GM18861 (cell line): ENCODE measurements at regions not wholly inside any gene's neighbourhood (a gene's known extent, or its start where the extent isn't known, plus 50 kb on each side); places are given as distances from the start of the nearest gene placed in this dataset.

Experiments
- ATAC-seq: cut with Tn5 transposase; IDR thresholded peaks from one replicate; pipeline ENCODE4 v1.9.1; 2021; ENCODE audit not compliant: unreplicated experiment

DNA sequence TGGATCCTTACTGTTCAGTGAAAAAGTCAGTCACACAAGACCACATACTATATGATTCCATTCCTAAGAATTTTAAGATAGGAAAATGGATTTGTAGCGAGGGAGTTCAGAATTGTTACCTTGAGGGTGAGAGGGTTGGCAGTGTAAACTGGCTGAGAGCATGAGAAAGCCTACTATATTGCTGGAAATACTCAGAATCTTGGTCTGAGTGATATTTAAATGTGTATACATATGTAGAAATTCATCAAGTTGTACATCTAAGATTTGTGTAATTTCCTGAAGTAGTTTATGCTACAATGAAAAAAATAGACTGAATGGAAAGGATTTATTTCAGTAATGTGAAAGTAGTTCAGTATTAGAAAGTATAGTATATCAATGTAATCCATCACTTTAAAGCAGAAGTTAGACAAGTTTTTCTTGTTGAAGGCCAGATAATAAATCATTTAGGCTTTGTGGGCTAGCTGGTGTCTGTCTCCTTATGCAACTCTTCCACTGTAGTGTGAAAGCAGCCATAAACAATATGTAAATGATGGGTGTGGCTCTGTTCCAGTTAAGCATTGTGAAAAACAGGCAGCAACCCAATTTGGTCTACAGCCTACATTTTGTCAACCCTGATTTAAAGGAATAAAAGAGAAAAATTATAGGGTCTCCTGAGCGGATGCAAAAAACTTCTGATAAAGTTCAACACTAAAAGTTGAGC lies 127.2 kb upstream of the THY1 start:
- ATAC-seq, result no peak

DNA sequence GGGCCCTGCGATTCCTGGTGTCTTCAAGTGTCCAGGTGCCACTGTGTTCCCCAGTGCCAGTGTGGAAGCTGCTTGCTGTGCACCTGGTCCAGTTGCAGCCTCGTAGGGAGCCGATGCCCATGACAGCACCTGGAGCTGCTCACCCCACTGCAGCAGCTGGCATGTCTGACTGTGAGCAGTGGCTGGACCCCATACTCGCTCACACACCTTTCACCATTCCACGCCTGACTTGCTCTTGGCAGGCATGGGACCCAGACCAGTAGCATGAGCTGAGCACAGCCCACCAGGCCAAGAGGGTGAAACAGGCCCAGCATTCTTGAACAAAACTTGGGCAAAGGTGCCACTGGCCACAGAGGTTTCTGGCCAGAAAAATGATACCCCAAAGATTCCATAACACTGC lies 124.5 kb upstream of the THY1 start:
- ATAC-seq, result no peak

DNA sequence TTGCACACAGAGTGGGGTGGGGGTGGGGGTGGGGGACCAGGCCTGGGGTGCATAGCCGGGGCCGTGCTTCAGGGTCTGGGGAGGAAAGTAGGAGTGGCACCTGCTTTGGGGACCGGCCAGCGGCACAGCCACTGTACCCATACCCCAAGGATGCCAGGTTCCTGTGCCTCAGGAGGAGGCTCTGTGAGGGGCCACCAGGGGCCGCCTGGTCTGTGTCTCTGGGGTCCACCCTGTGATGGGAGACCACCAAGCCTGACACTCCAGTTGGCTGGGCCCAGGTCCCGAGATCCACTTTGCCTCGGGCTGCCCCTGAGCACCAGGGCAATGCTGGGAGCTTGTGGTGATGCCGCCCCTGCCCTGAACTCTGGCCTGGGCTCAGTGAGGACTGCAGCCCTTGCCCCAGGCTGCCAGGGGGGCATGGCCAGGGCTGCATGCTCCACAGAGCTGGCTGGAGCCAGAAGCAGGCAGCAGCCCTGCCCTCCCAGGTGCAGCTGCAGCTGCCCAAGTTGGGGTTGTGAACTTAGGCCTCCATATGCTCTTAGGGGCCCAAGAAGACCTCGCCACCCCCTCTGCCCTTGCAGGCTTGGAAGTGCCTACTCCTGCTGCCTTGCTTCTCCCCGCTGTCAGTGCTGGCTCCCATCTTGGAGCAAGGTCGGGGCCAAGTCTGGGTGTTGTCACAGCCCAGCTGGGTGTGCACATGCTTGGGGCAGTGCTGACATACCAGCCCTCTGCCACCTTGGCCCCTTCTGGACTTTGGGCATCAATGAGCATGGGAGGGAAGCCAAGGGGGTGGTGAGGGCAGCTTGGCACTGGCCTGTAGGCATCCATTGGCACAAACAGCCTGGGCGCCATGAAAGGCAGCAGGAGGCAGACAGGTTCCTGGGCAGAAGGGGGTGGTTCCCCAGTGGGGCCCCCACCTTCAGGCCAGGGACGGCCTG lies 123.3 kb upstream of the THY1 start:
- ATAC-seq, result no peak

DNA sequence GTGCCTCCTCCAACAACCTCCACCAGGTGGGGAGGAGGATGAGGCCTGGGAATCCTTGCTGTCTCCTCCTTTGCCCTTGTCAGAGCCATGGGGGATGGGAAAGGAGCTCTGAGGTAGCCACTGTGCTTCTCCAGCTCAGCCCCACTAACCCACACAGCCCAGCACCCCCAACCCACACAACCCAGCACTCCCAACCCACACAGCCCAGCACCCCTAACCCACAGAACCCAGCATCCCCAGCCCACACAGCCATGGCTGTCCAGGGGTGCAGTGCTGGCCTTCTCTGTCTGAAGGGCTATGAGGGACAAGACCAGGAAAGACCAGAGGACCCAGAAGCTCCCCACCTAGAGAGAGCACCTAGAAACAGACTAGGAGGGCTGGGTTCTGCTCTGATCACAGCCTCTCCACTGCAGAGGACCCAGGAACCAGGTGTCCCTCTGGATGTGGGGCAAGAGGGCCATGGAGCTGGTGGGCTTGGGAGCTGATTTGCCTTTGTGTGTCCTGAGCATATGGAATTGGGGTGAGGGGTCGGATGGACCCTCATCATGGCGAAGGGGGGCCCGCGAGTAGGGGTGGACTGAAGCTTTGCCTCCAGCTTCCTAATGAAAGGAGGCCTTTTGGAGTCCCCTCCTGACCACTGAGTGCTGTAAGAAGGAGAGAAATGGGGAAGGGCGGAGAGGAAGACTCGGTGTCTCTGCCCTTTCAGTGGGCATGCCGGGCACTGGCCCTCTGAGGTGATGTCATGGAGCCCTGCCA lies 117.6 kb upstream of the THY1 start:
- ATAC-seq, result no peak

DNA sequence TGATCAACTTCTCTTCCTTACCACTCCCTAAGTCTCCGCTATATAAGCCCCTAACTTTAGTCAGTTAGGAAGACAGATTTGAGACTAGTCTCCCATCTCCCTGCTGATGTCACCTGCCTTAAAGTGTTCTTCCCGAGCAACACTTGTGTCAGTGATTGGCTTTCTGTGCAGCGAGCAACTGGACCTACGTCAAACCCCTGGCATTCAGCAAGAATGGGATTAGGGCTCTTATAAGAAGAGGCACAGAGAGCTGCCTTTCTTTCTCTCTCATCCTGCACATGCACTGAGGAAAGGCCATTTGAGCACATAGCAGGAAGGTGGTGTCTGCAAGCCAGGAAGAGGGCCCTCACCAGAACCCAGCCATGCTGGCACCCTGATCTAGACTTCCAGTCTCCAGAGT lies 116.6 kb upstream of the THY1 start:
- ATAC-seq, result no peak

DNA sequence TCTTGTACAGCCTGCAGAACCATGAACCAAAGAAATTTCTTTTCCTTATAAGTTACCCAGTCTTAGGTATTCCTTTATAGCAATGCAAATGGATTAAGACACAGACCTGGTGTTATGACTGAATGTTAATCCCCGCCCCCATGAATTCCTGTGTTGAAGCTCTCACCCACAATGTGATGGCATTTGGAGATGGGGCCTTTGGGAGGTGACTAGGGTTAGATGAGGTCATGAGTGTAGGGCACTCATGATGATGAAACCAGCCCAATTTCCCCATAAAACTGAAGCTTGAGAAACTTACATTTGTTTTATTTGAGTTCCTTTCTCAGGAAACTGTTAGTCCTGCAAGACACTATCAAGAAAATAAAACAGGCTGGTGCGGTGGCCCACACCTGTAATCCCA lies 115.8 kb upstream of the THY1 start:
- no peak for ATAC-seq

DNA sequence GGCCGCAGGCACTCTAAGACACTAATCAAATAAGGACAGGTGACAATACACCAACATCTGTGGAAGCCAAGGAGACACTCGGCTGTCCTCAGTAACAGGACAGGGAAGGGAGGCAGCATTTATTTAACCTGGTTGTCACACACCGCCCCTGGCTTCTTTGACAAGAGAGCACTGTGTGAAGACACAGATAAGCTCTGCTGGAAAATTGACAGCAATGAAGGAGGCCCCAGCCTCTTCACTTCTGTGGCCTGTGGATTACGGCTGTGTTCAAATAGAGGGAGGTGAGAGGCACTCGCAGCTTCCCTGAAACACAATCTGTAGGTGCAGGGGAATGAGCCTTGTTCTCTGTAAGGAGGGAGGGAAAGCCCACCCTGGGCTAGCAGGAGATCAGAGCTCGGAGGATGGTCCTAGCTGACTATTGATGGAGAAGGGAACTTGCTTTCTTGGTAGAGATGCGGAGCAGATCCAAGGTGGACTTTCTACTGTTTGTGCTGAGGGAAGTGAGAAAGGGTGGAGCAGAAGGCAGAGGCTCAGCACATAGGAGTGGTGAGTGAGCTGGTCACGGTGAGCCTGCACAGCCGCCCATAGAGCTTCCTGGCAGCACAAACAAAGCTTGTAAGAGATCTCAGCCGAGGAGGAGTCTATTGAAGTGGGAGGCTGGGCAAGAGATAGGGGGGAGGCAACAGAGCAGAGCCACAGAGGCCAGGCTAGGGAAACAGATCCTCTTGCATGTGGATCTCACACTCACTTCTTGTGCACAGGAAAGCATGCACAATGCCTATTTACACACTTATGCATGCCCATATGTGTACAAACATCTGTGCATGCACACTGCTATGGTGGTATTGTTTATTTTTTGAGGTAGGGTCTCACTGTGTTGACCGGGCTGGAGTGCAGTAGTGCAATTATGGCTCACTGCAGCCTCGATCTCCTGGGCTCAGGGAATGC lies 114.6 kb upstream of the THY1 start:
- no peak for ATAC-seq

DNA sequence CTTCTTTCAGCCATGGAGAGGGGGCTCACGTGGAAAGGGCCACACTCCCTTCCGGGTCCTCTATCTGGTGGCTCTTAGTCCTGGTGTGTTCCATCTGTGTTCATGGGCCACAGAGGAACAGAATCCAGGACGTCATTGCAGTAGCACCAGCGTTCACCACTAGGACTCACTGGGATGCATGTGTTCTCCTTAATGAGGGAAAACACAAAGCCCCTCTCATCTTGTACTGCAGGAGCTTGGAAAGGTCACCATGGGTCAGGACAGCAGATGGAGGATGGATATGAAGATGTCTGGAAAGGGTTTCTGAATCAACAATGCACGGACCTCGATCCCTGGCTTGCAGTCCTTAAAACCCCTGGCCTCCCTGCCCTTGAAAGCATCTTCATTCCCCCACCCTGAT lies 113.8 kb upstream of the THY1 start:
- ATAC-seq, result no peak

DNA sequence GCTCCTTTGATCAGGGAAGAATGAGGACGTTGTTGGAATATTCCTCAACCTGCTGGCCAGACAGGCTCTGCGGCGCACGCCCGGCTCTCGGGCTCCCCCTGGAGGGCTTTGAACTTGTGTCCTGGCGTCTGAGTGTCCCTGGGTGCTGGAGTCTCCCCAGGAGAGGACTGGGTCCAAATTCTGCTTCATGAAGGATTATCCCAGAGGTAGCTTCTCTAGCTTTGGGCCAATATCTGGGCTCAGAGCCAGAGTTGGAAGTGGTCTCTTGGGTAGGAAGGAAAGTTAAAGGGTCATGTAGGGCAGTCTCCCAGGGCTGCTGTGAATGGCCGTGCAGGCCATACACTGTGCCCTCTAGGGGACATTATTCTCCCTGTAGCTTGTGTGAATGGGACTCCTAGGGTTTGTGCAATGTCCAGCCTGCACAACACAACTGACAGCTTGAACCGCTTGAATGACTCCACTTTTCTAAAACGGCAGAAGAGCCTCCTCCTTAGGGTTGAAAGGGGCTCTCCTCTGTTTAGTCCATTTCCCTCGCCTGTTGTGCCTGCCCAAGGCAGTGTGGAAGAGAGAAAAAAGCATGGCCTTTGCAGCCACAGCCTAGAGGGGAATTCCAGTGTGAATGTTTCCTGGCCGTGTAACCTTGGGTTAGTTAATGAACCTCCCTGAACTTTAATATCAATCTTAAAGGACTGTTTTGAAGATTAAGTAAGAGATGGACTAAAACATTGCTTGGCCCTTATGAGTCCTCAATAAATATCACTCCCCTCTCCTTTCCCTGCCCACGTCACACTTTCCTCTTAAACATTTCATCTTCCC lies 111.2 kb upstream of the THY1 start:
- ATAC-seq, result no peak

DNA sequence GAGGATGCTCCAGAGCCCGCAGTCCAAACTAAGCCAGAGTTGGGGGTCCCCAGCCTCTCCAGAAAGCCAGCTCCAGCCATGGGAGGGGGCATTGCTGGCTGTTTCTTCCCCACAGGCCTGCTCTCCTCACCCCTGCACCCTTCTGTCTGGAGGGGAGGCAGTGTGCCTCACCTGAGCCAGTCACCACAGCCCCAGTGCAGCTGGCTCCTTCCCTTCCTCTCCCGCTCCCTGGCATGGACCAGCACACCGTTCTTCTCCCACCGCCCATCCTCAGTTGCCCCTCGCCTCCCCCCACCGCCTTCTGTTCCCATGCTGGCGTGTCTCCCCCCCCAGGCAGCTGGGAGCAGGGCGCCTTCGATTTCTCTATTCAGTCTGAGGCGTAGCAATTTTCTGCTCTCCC lies 110.5 kb upstream of the THY1 start:
- ATAC-seq, result no peak

DNA sequence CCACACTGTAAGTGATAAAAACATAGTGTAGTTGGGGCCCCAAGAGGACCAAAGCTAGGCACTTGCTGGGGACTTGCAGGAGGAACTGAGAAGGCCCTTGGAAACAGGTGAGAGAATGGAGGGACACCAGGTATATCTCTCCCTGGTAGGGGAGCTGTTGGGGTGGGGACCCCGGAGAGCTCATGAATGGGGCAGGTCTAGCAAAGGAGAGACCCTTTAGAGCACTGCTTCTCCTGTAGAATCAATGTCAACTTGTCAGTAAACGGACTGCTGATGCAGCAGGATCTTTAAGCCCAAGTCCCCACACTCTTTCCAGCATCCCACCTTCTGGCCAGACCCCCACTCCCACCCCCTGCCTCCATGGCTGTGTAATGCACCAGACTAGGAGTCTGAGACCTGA lies 109.6 kb upstream of the THY1 start:
- no peak for ATAC-seq

DNA sequence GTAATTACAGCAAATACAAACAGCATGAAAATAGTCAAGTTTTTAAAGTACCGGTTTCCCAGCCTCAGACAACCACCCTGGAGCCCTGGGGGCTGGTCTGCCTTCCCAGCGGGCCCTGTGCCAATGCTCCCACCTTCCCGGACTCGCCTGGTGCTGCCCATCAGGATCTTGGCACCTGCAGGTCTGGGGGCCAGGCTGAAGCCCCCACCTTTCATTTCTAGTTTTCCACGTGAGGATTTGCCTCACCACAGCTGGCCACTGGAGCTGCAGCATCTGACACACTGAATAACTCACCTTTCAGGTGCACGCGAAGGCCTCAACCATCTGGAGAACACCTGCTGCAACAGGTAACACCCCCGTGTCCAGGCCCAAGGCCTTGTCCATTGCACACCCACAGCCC lies 108.7 kb upstream of the THY1 start:
- ATAC-seq, result no peak

DNA sequence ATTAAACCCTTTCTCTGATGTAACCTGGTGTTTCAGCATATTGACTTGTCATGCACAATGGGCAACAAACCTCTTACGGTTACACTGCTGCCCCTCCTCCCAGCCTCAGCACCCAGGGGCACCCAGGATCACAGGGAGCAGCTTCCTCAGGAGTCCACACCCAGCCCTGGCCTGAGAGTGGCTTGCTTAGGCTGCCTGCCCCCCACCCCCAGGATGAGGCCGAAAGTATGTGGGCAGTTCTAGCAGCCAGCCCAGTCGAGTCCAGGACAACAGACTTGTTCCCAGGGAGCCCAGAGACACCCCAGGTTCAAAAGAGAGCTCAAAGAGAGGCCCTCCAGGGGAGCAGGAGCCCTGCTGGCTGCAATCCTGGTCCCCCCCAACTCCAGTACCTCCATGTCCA lies 108.1 kb upstream of the THY1 start:
- no peak for ATAC-seq

DNA sequence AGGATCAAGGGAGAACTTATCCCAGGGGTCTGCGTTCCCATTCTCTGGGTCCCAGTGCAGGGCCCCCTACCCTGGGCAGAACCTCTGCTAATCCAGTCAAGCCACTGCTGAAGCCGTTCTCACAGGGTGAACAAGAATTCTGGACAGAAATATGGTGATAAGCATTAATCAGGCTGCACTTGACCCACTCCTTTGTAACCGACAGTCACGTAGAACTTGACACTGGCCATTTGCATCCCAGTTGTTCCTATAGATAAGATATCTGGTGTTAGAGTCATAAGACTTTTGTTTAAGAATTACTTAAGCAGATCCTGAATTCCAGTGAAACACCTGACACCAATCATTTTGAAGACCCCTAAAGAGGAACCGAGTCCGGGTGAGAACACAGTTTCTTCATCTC lies 107.5 kb upstream of the THY1 start:
- ATAC-seq, result no peak

DNA sequence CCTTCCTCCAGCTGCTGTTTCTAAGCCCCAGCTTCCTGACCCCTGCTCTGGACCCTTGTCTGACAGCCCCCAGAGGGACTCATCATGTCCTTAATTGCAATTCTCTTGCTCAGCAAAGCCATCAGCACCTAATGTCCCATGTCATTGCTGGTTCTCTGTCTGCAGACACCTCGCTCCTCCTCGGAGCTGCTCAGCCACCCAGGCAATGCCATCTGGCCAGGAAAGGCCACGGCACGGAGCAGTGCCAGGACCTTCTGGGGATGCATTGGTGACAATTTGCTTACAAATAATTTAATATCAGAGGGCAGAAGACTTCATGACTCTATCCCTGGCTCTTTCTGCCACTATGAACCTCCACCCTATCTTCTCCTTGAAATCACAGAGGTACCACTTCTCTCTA lies 107.0 kb upstream of the THY1 start:
- no peak for ATAC-seq

DNA sequence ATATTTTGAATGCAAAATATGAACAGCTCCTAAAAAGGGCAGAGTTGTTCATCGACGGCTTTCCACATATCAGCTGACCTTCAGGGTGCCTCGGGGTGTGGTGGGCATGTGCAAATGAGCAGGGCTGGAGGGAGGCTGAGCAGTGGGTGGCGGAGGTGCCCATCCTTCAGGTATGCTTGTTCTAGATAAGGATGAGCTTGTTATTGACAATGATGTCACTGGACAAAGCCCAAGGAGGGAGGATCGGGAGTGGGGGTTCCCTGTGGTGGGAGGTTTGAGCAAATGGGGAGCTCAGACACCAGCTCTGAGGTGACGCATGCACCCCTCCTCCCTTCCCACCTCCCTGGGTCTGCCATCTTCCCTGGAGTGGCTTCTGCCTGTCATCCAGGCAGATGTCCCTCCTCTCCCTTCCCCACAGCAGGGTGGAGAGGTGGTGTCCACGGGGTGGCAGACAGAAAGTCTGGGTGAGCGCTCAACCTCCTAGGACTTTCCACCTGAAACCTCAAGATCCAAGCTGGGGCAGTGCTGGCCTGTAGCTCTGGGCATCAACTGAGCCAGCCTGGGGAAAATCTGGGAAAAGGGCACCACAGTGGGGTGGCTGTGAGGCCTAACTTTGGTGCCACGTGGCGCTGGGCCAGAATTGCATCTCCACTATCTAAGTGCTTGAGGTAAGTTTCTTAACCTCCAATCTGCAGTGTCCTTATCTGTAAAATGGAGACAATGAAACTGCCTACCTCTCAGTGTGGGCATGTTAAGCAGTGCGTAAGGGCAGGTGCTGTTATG lies 106.3 kb upstream of the THY1 start:
- ATAC-seq, result no peak

DNA sequence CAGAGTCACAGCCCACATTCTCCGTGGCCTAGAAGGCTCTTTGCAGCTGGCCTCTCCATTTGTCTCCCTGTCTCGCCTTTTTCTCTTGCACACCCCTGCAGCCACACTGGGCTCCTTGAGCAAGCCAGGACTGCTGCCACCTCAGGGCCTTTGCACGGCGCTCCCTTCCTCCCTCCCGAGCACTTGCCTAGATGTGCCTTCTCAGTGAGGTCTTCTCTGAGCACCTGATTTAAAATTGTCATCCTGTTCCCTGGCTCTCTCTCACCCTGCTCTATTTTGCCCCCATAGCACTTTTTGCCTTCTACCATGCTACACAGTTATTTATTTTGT lies 102.9 kb upstream of the THY1 start:
- ATAC-seq, result no peak

DNA sequence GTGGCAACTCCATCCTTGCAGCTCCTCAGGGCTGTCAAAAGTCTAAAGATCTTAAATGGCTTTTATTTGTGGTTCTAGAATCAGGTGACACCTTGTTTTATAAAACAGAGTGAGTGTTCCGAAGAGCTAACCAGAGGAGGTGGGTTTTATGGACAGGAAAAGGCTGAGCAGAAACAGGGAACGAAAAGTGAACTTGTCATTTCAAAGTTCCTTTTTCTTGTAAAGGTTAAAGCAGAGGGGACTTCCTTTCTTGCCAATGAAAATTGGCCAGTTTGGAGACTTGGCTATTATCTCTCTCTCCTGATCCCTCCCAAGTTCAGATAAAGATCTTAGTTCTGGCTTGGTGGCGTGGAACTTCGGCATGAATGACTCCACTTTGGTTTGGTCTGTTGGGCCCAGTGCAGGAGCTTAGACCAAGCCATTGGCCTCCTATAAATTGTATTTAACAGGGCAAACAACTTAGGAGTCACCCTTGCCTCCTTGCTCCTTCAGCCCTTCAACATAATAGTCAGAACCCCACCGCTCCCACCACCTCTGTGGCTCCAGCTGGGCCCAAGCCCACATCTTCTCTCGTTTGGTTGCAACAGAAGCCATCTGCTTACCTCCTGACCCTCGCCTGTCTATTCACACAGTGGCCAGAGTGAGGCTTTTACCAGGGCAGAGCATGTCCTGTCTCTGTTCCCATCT lies 102.4 kb upstream of the THY1 start:
- ATAC-seq, result no peak
